Suprapubic skin (tissue), 4 donors: ENCODE measurements at regions not wholly inside any gene's neighbourhood (a gene's known extent, or its start where the extent isn't known, plus 50 kb on each side); places are given as distances from the start of the nearest gene placed in this dataset.

ENCODE experiments used
- DNase-seq, 2 donors: peaks; one replicate each; pipeline ENCODE4 v3.0.0-alpha.2; 2019; ENCODE audit warnings: low spot score in 2 of 2
- H3K27ac ChIP-seq: fragments of 200-600 bp; sonication (generic); one replicate; pipeline ENCODE4 v1.5.1; 2019
- H3K27me3 ChIP-seq: fragments of 200-600 bp; sonication (generic); one replicate; pipeline ENCODE4 v1.5.1; 2019
- H3K36me3 ChIP-seq: fragments of 200-600 bp; sonication (generic); one replicate; pipeline ENCODE4 v1.5.1; 2019
- H3K4me1 ChIP-seq: fragments of 200-600 bp; sonication (generic); one replicate; pipeline ENCODE4 v1.5.1; 2019
- H3K4me3 ChIP-seq: fragments of 200-600 bp; sonication (generic); one replicate; pipeline ENCODE4 v1.5.1; 2019; ENCODE audit warnings: mild to moderate bottlenecking
- H3K9me3 ChIP-seq: fragments of 200-600 bp; sonication (generic); one replicate; pipeline ENCODE4 v1.5.1; 2019
- EP300 ChIP-seq: sonication (generic); formaldehyde crosslinking; IDR thresholded peaks from one replicate; pipeline ENCODE4 v1.6.1; 2017; ENCODE audit warnings: antibody characterized with exemption
- POLR2A ChIP-seq, 2 donors: fragments of 450-650 bp; IDR thresholded peaks; one replicate each; pipeline ENCODE4 v1.6.1; 2017; ENCODE audit warnings: antibody characterized with exemption in 2 of 2, mild to moderate bottlenecking in 2 of 2, moderate library complexity in 2 of 2
- POLR2AphosphoS5 ChIP-seq, 3 donors: sonication (generic); formaldehyde crosslinking; IDR thresholded peaks; one replicate each; pipeline ENCODE4 v1.6.1; 2017; ENCODE audit warnings: antibody characterized with exemption in 3 of 3
- WGBS: methylation state at CpG from one replicate; pipeline ENCODE4 v1.1.5; 2018; 5-methylcytosine and 5-hydroxymethylcytosine counted together
- TF ChIP-seq, protein P1 (sequence below), 2 donors: fragments of 200-600 bp in 1 of 2; fragments of 450-650 bp in 1 of 2; sonication (generic) in 1 of 2; IDR thresholded peaks; one replicate each; pipeline ENCODE4 v1.5.1; 2016 to 2019; ENCODE audit warnings: antibody characterized with exemption in 2 of 2, mild to moderate bottlenecking in 1 of 2, moderate library complexity in 1 of 2

DNA sequence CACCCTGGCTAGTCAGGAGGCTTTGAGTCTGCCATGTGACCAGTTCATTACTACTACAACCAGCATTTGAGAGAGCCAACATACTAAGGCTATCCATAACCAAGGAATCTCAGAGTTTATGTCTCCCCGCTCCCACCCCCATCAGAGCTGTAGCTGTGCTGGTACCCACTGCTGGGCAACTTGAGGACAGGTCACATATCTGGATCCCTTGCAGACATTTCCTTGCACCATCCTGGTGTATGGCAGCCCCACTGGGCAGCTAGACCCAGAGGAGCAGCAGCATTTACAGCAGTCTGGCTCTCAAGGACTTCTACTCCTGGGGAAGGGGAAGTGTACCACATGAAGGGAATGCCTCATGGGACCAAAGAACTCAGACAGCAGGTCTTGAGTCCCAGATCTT, 160.8 kb upstream of the ST8SIA2 start:
- TF ChIP-seq, protein P1, sequence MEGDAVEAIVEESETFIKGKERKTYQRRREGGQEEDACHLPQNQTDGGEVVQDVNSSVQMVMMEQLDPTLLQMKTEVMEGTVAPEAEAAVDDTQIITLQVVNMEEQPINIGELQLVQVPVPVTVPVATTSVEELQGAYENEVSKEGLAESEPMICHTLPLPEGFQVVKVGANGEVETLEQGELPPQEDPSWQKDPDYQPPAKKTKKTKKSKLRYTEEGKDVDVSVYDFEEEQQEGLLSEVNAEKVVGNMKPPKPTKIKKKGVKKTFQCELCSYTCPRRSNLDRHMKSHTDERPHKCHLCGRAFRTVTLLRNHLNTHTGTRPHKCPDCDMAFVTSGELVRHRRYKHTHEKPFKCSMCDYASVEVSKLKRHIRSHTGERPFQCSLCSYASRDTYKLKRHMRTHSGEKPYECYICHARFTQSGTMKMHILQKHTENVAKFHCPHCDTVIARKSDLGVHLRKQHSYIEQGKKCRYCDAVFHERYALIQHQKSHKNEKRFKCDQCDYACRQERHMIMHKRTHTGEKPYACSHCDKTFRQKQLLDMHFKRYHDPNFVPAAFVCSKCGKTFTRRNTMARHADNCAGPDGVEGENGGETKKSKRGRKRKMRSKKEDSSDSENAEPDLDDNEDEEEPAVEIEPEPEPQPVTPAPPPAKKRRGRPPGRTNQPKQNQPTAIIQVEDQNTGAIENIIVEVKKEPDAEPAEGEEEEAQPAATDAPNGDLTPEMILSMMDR (IDR thresholded peaks at IDR 0.05) = no peak
- TF ChIP-seq EP300 (no peak), POLR2AphosphoS5 (IDR thresholded peaks at IDR 0.05) (no peak), POLR2A (IDR thresholded peaks at IDR 0.05) (no peak)
- H3K36me3 ChIP-seq = no peaks in the 10 kb centered on the region
- H3K27me3 ChIP-seq = peaks cover 13% of the 10 kb centered on the region
- no peaks in the 10 kb centered on the region for H3K9me3 ChIP-seq
- no peak for DNase-seq
- no peak overlapping the region for H3K27ac ChIP-seq
- 100% methylated on average over 1 of the region's 1 CpG for WGBS
- no peak overlapping the region for H3K4me3 ChIP-seq
- H3K4me1 ChIP-seq = no peaks in the 10 kb centered on the region

DNA sequence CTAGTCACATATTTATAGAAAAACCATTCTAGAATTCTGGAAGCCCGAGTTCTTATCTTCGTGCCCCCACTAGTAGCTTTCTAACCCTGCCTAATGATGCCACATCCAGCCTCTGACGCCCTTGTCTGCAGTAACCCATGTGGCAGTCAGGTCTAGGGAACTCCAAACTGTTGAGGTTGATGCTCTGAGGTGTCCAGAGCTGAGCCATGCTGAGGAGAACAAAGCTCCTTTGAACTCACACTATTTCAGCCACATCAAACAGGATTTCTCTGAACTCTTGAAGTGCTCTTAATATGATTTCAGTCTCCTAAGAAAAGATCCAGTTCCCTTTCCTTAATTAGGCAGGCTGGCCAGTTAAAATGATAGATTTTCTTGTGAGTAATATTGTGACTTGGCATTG, 150.5 kb upstream of the ST8SIA2 start:
- Histone ChIP-seq H3K27ac (no peak overlapping the region), H3K4me1 (no peaks in the 10 kb centered on the region), H3K4me3 (no peak overlapping the region), H3K36me3 (no peaks in the 10 kb centered on the region), H3K9me3 (peaks cover 5% of the 10 kb centered on the region), H3K27me3 (peaks cover 47% of the 10 kb centered on the region)
- TF ChIP-seq POLR2A (IDR thresholded peaks at IDR 0.05) (no peak), EP300 (no peak), POLR2AphosphoS5 (IDR thresholded peaks at IDR 0.05) (no peak)
- TF ChIP-seq, protein P1 (IDR thresholded peaks at IDR 0.05) = no peak
- WGBS = 73% methylated on average over 3 of the region's 3 CpGs
- DNase-seq = no peak

DNA sequence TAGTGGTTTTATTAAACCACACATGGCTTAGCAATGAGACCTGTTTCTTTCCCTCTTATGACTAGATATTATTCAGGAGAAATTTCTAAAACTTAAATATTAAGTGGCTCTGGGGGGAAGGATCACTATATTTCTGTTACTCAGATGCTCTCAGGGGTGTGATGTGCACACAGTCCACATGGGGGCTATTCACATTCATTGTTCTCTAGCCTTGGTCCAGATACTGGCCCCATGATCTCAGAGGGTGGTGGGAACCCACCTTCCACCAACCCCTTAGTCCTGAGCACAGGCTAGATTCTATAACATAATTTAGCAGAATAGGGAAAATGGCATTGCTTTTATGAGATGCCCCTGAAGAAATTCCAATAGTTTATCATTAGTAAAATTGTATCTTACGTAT, 149.0 kb upstream of the ST8SIA2 start:
- no peak for TF ChIP-seq POLR2AphosphoS5 (IDR thresholded peaks at IDR 0.05)
- TF ChIP-seq, protein P1 (IDR thresholded peaks at IDR 0.05) = no peak
- no peak for TF ChIP-seq EP300
- TF ChIP-seq POLR2A (IDR thresholded peaks at IDR 0.05) = no peak

DNA sequence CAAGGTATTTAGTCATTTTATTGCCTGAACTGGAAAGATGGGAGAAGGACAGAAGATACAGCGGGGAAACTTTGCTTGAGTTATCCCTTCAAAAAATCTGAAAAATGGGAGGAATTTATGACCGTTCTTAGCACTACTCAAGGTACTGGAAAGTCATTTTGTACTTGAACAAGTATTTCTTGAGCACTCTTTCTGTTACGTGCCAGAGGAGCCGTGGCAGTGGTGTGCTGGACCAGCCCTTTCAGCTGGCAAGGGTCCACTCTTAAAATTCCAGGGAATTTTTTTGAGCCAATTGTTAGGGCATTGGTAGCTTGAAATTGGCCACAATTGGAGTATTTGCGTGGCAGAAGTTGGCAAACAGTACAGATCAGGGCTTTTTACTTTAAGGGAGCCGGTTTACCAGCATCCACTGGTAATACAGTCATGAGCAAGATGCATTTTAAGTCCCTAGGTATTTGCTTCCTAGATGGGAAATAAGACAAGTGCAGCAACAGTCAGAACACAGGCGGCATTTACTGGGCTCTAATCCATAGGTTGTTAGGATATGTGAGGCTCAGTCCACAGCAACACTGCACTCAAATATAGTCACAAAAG, 145.9 kb upstream of the ST8SIA2 start:
- Histone ChIP-seq H3K36me3 (no peaks in the 10 kb centered on the region), H3K4me3 (no peak overlapping the region), H3K27me3 (peaks cover 40% of the 10 kb centered on the region), H3K27ac (no peak overlapping the region), H3K4me1 (no peaks in the 10 kb centered on the region), H3K9me3 (no peaks in the 10 kb centered on the region)
- DNase-seq = no peak
- 68% methylated on average over 7 of the region's 7 CpGs for WGBS
- no peak for TF ChIP-seq POLR2A (IDR thresholded peaks at IDR 0.05)
- TF ChIP-seq, protein P1 (IDR thresholded peaks at IDR 0.05) = no peak
- TF ChIP-seq POLR2AphosphoS5 (IDR thresholded peaks at IDR 0.05) = no peak

More for the DNA sequence above, 149.0 kb upstream of the ST8SIA2 start:
- WGBS = 78% methylated on average over 1 of the region's 1 CpG
- Histone ChIP-seq H3K36me3 (no peaks in the 10 kb centered on the region), H3K27ac (no peak overlapping the region), H3K4me3 (no peak overlapping the region), H3K27me3 (peaks cover 50% of the 10 kb centered on the region), H3K9me3 (no peaks in the 10 kb centered on the region), H3K4me1 (no peaks in the 10 kb centered on the region)
- DNase-seq = no peak

DNA sequence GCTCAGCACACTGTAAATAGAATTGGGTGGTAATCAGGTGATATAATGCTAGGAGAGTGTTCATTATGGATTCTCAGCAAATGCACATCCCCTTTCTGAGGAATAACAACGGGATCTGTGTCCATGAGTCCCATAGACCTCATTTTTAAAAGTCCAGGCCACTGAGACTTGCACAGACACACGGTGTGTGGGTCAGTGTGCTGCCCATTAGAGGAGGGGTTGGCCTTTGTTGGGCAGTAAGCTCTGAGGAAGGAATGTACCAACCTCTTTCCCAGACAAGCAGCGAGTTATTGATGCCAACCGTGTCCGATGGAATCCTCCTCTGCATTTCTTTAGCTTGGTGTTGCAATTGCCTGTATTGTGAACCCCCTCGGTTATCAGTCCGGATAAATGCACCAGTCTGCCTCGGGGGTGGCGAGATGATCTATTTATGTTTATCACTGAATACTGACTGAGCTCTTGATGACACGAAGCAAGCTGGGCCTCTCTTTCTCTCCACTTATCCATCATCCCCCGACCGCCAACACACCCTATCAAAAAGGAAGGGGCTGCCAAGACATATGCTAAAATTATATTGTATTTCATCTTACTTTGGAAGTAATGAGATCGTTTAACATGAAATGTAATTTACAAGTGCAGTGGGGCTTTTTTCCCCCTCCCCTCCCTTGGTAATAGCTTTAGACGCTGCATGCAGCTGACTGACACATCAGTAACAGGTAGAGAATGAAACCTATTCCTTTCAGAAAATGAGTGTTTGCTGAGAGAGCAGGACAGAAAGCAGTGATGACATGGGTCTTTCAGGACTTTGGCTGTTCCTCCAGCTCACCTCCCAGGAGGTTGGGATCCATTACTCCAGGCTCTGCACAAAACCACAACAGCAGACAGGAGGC, 126.6 kb upstream of the ST8SIA2 start:
- peaks cover 8% of the 10 kb centered on the region for H3K27me3 ChIP-seq
- H3K4me3 ChIP-seq = no peak overlapping the region
- DNase-seq = no peak
- H3K9me3 ChIP-seq = no peaks in the 10 kb centered on the region
- WGBS = 67% methylated on average over 11 of the region's 14 CpGs
- no peaks in the 10 kb centered on the region for H3K4me1 ChIP-seq
- TF ChIP-seq POLR2A (IDR thresholded peaks at IDR 0.05) = no peak
- no peak for TF ChIP-seq POLR2AphosphoS5 (IDR thresholded peaks at IDR 0.05)
- TF ChIP-seq EP300 = no peak
- TF ChIP-seq, protein P1 (IDR thresholded peaks at IDR 0.05) = no peak
- H3K27ac ChIP-seq = no peak overlapping the region
- H3K36me3 ChIP-seq = no peaks in the 10 kb centered on the region
